ENCODE measurements at regions not wholly inside any gene's neighbourhood (a gene's known extent, or its start where the extent isn't known, plus 50 kb on each side); places are given as distances from the start of the nearest gene placed in this dataset.

- no peak for TF ChIP-seq MAFK (IDR thresholded peaks at IDR 0.05; ENCODE audit: partially characterized antibody)
- TF ChIP-seq SMC3 (IDR thresholded peaks at IDR 0.05): no peak
- no peak for TF ChIP-seq CTCF (IDR thresholded peaks at IDR 0.05)
- TF ChIP-seq POLR2A (IDR thresholded peaks at IDR 0.05; ENCODE audit: low read length): no peak
- TF ChIP-seq TP53 (CRISPR knock-in tag; IDR thresholded peaks at IDR 0.05): no peak
- no peak for TF ChIP-seq EHMT2 (IDR thresholded peaks at IDR 0.05; ENCODE audit: low read depth)
- no peak for TF ChIP-seq EP300 (IDR thresholded peaks at IDR 0.05)
- TF ChIP-seq RNF2 (IDR thresholded peaks at IDR 0.05; ENCODE audit: borderline replicate concordance, low read depth): no peak
- TF ChIP-seq CEBPB (IDR thresholded peaks at IDR 0.05): no peak
- no peak for TF ChIP-seq MYC (IDR thresholded peaks at IDR 0.05; ENCODE audit: borderline replicate concordance, low read length)
- TF ChIP-seq REST (IDR thresholded peaks at IDR 0.05): no peak
Observed at GRCh38 chr18:65259403-65259802, 491.4 kb upstream of the CDH7 start.
